Hepatocyte (in vitro differentiated cells): ENCODE measurements at regions not wholly inside any gene's neighbourhood (a gene's known extent, or its start where the extent isn't known, plus 50 kb on each side); places are given as distances from the start of the nearest gene placed in this dataset.

Source experiments
- CTCF ChIP-seq: fragments of 200-600 bp; sonication (generic); IDR thresholded peaks from 2 replicates; pipeline ENCODE4 v1.5.1; 2016; ENCODE audit warnings: antibody characterized with exemption, mild to moderate bottlenecking; ENCODE audit not compliant: poor library complexity
- EZH2 ChIP-seq: fragments of 200-600 bp; sonication (generic); IDR thresholded peaks from 2 replicates; pipeline ENCODE4 v1.6.1; 2016; ENCODE audit warnings: antibody characterized with exemption, mild to moderate bottlenecking, borderline replicate concordance
- EZH2phosphoT487 ChIP-seq: fragments of 200-600 bp; sonication (generic); IDR thresholded peaks from one replicate; pipeline ENCODE4 v1.6.1; 2018; ENCODE audit warnings: antibody characterized with exemption, mild to moderate bottlenecking, low read depth, moderate library complexity; ENCODE audit not compliant: unreplicated experiment, severe bottlenecking

- no peak for TF ChIP-seq CTCF
- TF ChIP-seq EZH2phosphoT487: no peak
- TF ChIP-seq EZH2: no peak
These were observed 887.0 kb downstream of the KCNA4 start for GRCh38 chr11:29129844-29130243.
